ENCODE measurements at regions not wholly inside any gene's neighbourhood (a gene's known extent, or its start where the extent isn't known, plus 50 kb on each side); places are given as distances from the start of the nearest gene placed in this dataset.

DNA sequence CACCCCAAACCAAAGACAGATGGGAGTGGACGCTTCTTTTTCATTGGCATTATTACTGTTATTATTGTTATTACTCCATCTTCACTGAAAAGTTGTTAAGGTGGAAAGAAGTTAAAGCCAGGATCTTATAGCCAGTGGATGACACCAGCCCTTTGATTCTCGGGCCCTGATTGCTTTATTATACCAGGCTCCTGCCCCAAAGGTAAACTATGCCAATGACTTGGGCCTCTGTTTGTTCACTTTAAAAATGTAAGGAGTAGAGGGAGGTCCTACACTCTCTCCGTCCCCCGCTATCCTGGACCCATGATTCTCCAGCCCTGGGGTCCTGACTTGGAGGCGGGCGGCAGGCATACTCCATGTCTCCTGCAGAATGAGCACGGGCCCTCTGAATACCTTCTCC is 106.8 kb downstream of the TOMM20 start:
- DNase-seq (ENCODE audit: low read depth), result no peak
- no peak overlapping the region for H3K4me3 ChIP-seq (ENCODE audit: low read depth, low read length)
- TF ChIP-seq CTCF (IDR thresholded peaks at IDR 0.05; ENCODE audit: low read depth, low read length, missing control alignments), result no peak

DNA sequence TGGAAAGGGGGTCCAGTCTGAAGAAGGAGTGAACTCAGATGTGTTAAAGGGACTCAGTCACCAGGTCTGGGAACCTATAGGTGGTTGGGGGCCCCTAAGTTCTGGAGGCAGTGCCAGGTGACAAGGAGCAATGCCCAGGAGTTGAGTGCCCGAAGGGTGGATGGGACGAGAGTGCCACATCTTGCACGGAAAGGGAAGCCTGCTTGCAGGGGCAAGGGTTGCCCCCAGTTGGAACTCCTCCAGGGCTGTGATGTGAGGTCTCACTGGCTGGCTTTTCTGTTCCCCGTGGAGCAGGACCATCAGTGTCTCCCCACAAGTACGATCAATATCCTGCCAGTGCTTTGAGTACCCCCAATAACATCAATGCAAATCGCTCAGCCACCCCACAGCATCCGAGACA is 107.3 kb downstream of the TOMM20 start:
- H3K4me3 ChIP-seq (ENCODE audit: low read depth, low read length), result no peak overlapping the region
- no peak for TF ChIP-seq CTCF (IDR thresholded peaks at IDR 0.05; ENCODE audit: low read depth, low read length, missing control alignments)
- DNase-seq (ENCODE audit: low read depth), result no peak

- no peak for DNase-seq (ENCODE audit: low read depth)
- H3K4me3 ChIP-seq (ENCODE audit: low read depth, low read length), result no peak overlapping the region
- TF ChIP-seq CTCF (IDR thresholded peaks at IDR 0.05; ENCODE audit: low read depth, low read length, missing control alignments), result no peak
Observed at GRCh38 chr1:235019961-235020360, 108.7 kb downstream of the TOMM20 start.

DNA sequence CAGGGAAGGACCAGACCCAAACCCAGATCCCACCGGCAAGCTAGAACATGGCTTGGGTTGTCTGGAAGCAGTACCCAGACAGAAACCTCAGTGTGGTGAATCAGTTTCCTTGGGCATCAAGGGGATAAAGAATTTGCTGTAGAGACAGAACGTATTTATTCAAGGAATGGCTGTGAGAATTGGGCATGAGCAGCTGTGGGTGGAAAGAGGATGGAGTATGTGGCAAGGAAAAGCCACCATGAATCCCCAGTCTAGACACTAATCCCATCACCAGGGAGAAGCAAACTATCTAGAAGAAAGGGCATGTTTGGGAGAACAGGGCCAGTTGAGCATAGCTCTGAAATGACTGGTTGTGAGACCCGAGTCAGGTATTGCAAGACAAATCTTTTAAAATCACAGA is 109.2 kb downstream of the TOMM20 start:
- no peak for TF ChIP-seq CTCF (IDR thresholded peaks at IDR 0.05; ENCODE audit: low read depth, low read length, missing control alignments)
- DNase-seq (ENCODE audit: low read depth), result no peak
- H3K4me3 ChIP-seq (ENCODE audit: low read depth, low read length), result no peak overlapping the region

DNA sequence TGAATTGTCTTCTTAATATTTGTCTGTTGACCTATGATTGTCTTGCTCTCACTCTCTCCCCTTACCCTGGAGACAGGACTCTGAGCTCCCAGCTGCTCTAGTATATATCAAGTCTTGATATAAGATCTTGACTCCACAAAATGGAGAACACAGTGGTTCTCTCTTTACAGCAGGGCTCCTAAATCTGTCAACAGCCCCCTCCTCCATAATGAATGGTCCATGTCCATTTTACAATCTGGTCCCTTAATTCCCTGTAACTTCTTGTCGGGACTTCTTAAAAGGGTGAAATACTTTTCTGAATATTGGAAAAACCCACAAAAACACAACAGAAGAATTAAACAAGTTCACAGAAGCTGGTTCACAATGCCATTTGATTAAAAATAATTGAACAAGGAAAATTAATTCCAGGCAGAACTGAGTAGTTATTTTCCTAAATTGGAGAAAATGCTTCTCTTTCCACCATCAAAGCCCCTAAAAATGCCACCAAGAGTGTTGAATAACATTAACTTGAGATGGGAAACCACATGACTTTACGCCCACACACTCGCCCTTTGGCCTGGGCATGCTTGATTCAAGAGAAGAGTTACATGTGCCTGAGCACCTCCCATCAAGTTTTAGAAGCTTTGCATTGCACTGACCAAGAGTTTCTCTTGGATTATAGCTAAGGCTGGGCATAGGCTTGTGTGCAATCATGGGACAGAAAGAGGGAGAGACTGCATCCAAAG is 109.8 kb downstream of the TOMM20 start:
- no peak for DNase-seq (ENCODE audit: low read depth)
- H3K4me3 ChIP-seq (ENCODE audit: low read depth, low read length), result no peak overlapping the region
- no peak for TF ChIP-seq CTCF (IDR thresholded peaks at IDR 0.05; ENCODE audit: low read depth, low read length, missing control alignments)

GRCh38 chr1:235018161-235018560 is 110.5 kb downstream of the TOMM20 start:
- DNase-seq (ENCODE audit: low read depth), result no peak
- TF ChIP-seq CTCF (IDR thresholded peaks at IDR 0.05; ENCODE audit: low read depth, low read length, missing control alignments), result no peak
- H3K4me3 ChIP-seq (ENCODE audit: low read depth, low read length), result no peak overlapping the region

DNA sequence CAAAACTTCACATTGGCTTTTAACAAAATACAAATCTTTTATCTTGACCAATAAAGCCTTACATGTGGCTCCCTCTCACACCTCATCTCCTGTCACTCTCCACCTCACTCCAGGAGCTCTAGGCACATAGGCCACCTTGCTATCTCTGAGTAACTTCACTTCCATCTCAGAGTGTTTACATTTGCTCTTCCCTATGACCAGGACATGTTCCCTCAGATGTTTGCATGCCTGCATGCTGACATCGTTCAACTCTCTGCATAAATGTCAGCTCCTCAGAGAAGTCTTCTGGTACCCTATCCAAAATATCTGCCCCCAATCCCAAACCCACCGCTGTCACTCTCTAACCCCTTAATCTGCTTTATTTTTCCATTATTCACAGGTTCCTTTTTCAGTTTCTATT is 110.9 kb downstream of the TOMM20 start:
- TF ChIP-seq CTCF (IDR thresholded peaks at IDR 0.05; ENCODE audit: low read depth, low read length, missing control alignments), result no peak
- DNase-seq (ENCODE audit: low read depth), result no peak
- H3K4me3 ChIP-seq (ENCODE audit: low read depth, low read length), result no peak overlapping the region

All from GM12864 (cell line).